ENCODE measurements at regions not wholly inside any gene's neighbourhood (a gene's known extent, or its start where the extent isn't known, plus 50 kb on each side); places are given as distances from the start of the nearest gene placed in this dataset.
A peak's percentile ranks its signal among the peaks of the same experiment; 100 is the strongest.
"Not testable (repeated sequence)": the region's sequence is repeated elsewhere in the genome, so short reads cannot be mapped to it uniquely, and the experiment has no call there.

DNA sequence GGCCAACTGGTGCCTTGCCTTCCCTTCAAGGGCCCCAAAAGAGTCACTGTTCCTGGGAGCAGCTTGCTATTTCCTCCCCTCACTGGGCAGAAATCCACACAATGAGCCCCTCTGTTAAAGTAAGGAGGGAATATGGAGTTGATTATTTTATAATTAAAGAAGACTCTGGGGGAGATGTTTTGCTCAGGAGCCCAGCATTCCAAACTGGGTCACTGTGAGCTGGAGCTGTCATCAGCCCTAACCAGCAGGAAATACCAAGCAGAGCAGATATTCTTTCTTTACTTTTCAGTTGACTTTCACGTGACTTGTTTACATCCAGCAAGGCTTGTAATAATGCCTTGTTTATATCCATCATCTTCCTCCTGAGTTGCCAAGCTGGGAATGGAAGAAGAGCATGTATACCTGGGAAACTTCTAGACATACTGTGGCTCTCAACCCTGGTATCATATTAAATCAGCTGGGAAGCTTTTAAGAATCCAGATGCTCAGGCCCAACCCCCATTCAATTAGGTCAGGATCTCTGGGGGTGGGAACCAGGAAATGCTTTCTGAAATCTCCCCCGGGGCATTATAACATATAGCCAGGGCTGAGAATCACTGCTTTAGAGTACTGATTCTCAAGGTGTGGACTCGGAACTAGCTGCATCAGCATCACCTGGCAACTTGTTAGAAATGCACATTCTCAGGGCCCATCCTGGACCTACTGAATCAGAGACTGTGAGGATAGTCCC is 175.6 kb upstream of the MYLIP start:
- no peak for DNase-seq

GRCh38 chr6:15952231-15953151 is 176.4 kb upstream of the MYLIP start:
- DNase-seq: no peak

DNA sequence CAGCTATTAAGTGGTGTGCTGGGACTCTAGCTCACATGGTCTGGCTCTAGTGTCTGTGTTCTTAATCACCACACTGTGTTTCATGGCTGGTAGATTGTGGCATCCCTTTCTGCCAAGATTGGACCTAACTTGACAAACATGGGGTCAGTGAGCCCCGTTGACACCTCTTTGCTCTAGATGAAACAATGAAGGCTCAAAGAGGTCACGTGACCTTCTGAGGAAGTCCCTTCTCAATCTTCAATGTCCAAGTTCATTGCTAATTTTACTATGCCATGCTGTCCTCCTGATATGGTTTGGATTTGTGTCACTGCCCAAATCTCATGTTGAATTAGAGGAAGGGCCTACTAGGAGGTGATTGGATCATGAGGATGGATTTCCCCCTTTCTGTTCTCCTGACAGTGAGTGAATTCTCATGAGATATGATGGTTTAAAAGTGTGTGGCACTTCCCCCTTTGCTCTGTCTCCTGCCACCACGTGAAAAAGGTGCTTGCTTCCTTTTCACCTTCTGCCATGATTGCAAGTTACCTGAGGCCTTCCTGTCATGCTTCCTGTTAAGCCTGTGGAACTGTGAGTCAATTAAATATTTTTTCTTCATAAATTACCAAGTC is 177.8 kb upstream of the MYLIP start:
- no peak for DNase-seq

- DNase-seq: peak; percentile 15
Observed at GRCh38 chr6:15949982-15950381, 178.9 kb upstream of the MYLIP start.

DNA sequence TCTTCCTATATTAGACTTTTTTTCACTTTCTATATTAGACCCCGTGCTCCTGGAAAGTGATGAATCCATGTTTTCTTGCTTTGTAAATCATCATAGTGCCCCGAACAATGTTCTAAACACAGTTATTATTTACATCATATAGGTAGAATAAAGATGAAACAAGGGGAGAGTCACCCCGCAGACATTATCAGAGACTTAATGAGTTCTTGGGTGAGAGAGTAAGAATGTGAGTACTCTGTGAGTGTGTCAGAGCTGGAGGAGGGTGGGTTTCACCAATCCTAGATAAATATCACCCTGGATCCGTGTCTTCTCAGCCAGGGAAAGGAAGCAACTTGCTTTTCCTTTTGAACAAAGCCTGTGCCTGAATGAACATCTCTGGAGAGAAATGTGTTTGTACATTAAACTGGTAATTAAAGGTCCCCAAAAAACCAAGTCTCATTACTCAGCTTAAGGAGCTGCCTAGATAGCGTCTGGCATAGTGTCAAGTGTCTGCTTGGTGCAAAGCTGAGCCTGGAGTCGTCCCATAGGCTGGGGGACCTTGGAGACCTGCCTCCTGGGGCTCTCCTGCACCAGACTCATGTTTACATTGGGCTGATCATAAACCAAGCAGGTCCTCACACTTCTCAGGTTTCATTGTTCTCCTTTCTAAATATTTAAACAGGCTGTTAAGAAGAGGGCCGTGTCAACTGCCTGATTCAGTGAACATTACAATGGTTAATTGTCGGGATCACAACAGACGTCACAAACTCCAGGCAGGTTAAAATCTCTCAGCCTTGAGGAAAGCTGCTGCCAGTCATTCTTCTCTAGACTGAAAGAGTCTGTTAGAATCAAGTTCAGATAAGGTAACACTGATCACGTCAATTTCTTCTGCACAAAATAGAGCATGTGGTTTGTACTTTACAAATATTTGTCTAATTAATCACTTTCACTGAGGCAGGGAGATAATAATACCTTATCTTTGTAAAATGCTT is 179.7 kb upstream of the MYLIP start:
- peak; percentile 89 for DNase-seq

GRCh38 chr6:15947923-15948322 is 181.0 kb upstream of the MYLIP start:
- DNase-seq: no peak

DNA sequence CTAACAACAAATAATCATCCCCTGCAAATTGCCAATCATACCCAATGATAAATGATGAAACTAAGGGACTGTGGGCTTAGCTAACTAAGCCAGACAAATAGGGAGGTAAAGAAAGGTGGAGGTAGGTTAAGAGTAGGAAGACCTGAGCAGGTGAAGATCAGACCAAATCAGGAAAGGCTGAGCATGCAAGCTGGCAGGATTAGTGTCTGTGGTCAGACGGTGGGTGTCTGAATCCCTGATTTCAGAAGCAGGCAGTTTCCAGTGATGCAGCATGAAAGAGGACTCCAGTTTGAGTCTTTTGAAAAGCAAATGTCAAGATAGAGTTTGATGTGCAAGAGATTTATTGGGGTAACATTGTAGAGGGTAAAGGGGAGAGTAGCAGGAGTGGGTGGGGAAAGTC is 181.4 kb upstream of the MYLIP start:
- no peak for DNase-seq

GRCh38 chr6:15946701-15947385 is 182.0 kb upstream of the MYLIP start:
- DNase-seq: no peak

- DNase-seq: no peak
Observed at GRCh38 chr6:15945593-15946159, 183.2 kb upstream of the MYLIP start.

DNA sequence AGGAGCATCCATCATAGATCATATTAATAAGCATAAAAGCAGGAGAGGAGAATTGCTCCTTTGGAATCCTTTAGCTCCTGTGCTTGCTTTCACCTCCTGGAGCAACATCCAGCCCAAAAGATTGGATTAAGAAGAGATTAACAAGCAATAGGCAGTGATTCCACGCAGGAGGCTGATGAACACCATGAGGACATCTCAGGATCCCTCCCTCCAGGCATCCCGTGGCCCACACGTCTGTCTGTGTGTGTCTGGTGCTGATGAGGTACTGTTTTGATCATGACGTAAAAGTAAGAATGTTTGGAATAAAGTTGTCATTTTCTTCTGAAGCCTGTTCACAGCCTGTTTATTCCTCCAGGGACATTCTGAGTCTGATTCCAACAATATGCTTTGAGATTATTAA is 185.5 kb upstream of the MYLIP start:
- DNase-seq: no peak

GRCh38 chr6:15941168-15941567 is 187.7 kb upstream of the MYLIP start:
- no peak for DNase-seq

DNA sequence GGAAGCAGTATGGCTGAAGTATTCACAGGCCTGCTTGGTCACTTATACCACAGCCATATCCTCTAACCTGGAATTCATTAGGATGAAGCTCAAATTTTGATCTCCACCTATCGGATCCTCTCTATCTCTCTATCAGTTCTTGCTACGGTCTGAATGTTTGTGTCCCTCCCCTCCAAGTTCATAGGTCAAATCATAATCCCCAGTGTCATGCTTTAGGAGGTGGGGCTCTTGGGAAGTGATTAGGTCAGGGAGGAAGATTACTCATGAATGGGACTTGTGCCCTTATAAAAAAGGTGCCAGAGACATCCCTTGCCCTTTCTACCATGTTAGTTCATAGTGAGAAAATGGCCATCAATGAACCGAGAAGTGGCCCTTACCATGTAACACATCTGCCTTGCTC is 190.8 kb upstream of the MYLIP start:
- no peak for DNase-seq

GRCh38 chr6:15937602-15938001 is 191.3 kb upstream of the MYLIP start:
- DNase-seq: no peak

GRCh38 chr6:15936503-15936902 is 192.4 kb upstream of the MYLIP start:
- DNase-seq: no peak

GRCh38 chr6:15935661-15936060 is 193.2 kb upstream of the MYLIP start:
- no peak for DNase-seq

- DNase-seq: not testable (repeated sequence)
Observed at GRCh38 chr6:15931697-15932096, 197.2 kb upstream of the MYLIP start.

GRCh38 chr6:15930207-15930606 is 198.7 kb upstream of the MYLIP start:
- DNase-seq: no peak

DNA sequence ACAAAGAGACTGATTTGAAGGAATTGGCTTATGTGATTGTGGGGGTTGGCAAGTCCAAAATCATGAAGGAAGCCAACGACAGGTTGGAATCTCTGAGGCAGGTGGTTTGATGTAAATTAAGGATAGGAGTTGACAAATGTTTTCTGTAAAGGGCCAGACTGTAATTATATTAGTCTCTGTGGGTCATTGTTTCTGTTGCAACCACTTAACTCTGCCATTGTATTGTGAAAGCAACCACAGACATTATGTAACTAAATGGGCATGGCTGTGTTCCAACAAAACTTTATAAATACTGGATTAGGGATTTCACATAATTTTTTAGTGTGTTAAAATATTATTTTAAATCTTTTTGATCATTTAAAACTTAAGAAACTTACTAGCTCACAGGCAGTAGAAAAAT is 199.2 kb upstream of the MYLIP start:
- DNase-seq: peak; percentile 36

DNA sequence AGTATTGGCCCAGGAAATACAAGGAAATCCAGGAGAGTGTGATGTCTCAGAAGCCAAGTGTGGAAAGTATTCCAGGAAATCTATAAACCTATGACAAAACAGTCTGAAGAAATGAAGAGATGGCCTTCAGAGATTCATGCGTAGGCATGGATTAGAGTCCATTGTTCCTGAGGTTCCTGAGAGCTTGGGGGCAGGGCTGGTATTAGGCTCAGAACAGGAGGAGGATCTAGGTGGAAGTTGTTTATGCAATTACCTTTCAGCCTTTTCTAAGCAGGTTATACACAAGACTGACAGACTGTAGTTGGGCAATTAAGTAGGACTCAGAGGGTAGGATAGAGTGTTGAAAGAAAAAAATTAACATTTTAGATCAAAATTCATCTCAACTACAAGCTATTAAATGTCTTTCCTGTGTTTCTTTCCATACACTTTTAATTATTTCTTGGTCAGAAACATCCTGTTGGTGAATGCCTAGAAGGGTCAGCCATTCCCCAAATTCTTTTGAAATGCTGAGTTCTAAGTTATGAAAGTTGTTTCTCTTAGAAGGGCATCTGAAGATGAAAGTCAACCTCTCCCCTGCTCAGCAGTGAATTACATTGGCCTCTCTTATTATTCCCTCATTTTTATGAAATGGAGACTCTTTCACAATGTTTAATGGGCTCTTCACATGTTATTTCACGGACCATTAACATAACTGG is 201.2 kb upstream of the MYLIP start:
- DNase-seq: peak; percentile 19

- DNase-seq: no peak
Observed at GRCh38 chr6:15926256-15926655, 202.6 kb upstream of the MYLIP start.

- no peak for DNase-seq
Observed at GRCh38 chr6:15924893-15925292, 204.0 kb upstream of the MYLIP start.
